ENCODE measurements at regions not wholly inside any gene's neighbourhood (a gene's known extent, or its start where the extent isn't known, plus 50 kb on each side); places are given as distances from the start of the nearest gene placed in this dataset.

GRCh38 chr4:32631831-32632230 lies 1911.7 kb downstream of the PCDH7 start:
- TF ChIP-seq EGR1 (IDR thresholded peaks at IDR 0.05) (no peak), TAF1 (IDR thresholded peaks at IDR 0.05; ENCODE audit: low read depth) (no peak), FOXM1 (IDR thresholded peaks at IDR 0.05; ENCODE audit: borderline replicate concordance, low read depth) (no peak), REST (IDR thresholded peaks at IDR 0.05; ENCODE audit: low read depth) (no peak), YY1 (IDR thresholded peaks at IDR 0.05; ENCODE audit: low read depth) (no peak), ZBTB7A (IDR thresholded peaks at IDR 0.05; ENCODE audit: low read depth) (no peak), USF1 (IDR thresholded peaks at IDR 0.05) (no peak), EP300 (IDR thresholded peaks at IDR 0.05; ENCODE audit: borderline replicate concordance) (no peak), CEBPB (IDR thresholded peaks at IDR 0.05) (no peak), CREB1 (IDR thresholded peaks at IDR 0.05; ENCODE audit: low read depth) (no peak), TEAD4 (IDR thresholded peaks at IDR 0.05) (no peak), TCF12 (IDR thresholded peaks at IDR 0.05; ENCODE audit: low read depth) (no peak), RAD21 (IDR thresholded peaks at IDR 0.05; ENCODE audit: low read depth) (no peak), MAX (IDR thresholded peaks at IDR 0.05) (no peak), NFIC (IDR thresholded peaks at IDR 0.05) (no peak)

GRCh38 chr4:32633421-32633820 lies 1913.3 kb downstream of the PCDH7 start:
- no peak for TF ChIP-seq RAD21 (IDR thresholded peaks at IDR 0.05; ENCODE audit: low read depth)
- TF ChIP-seq YY1 (IDR thresholded peaks at IDR 0.05; ENCODE audit: low read depth) = no peak
- no peak for TF ChIP-seq CEBPB (IDR thresholded peaks at IDR 0.05)
- no peak for TF ChIP-seq MAX (IDR thresholded peaks at IDR 0.05)
- TF ChIP-seq ZBTB7A (IDR thresholded peaks at IDR 0.05; ENCODE audit: low read depth) = no peak
- no peak for TF ChIP-seq CREB1 (IDR thresholded peaks at IDR 0.05; ENCODE audit: low read depth)

GRCh38 chr4:32645653-32646052 lies 1925.5 kb downstream of the PCDH7 start:
- TF ChIP-seq TCF12 (IDR thresholded peaks at IDR 0.05; ENCODE audit: low read depth) (no peak), FOXM1 (IDR thresholded peaks at IDR 0.05; ENCODE audit: borderline replicate concordance, low read depth) (no peak), MAX (IDR thresholded peaks at IDR 0.05) (no peak), TAF1 (IDR thresholded peaks at IDR 0.05; ENCODE audit: low read depth) (no peak), CREB1 (IDR thresholded peaks at IDR 0.05; ENCODE audit: low read depth) (no peak), NFIC (IDR thresholded peaks at IDR 0.05) (no peak), CEBPB (IDR thresholded peaks at IDR 0.05) (no peak), ZBTB7A (IDR thresholded peaks at IDR 0.05; ENCODE audit: low read depth) (no peak)

GRCh38 chr4:32658019-32658418 lies 1937.8 kb downstream of the PCDH7 start:
- no peak for TF ChIP-seq USF1 (IDR thresholded peaks at IDR 0.05)
- TF ChIP-seq NFIC (IDR thresholded peaks at IDR 0.05) = no peak
- TF ChIP-seq EGR1 (IDR thresholded peaks at IDR 0.05) = no peak
- TF ChIP-seq CREB1 (IDR thresholded peaks at IDR 0.05; ENCODE audit: low read depth) = no peak
- TF ChIP-seq FOXM1 (IDR thresholded peaks at IDR 0.05; ENCODE audit: borderline replicate concordance, low read depth) = no peak
- no peak for TF ChIP-seq MAX (IDR thresholded peaks at IDR 0.05)
- no peak for TF ChIP-seq REST (IDR thresholded peaks at IDR 0.05; ENCODE audit: low read depth)
- TF ChIP-seq YY1 (IDR thresholded peaks at IDR 0.05; ENCODE audit: low read depth) = no peak
- TF ChIP-seq RAD21 (IDR thresholded peaks at IDR 0.05; ENCODE audit: low read depth) = no peak
- no peak for TF ChIP-seq EP300 (IDR thresholded peaks at IDR 0.05; ENCODE audit: borderline replicate concordance)
- no peak for TF ChIP-seq TEAD4 (IDR thresholded peaks at IDR 0.05)
- TF ChIP-seq TCF12 (IDR thresholded peaks at IDR 0.05; ENCODE audit: low read depth) = no peak
- TF ChIP-seq TAF1 (IDR thresholded peaks at IDR 0.05; ENCODE audit: low read depth) = no peak
- no peak for TF ChIP-seq ZBTB7A (IDR thresholded peaks at IDR 0.05; ENCODE audit: low read depth)
- no peak for TF ChIP-seq CEBPB (IDR thresholded peaks at IDR 0.05)

GRCh38 chr4:32661229-32661628 lies 1941.1 kb downstream of the PCDH7 start:
- TF ChIP-seq FOXM1 (IDR thresholded peaks at IDR 0.05; ENCODE audit: borderline replicate concordance, low read depth) (no peak), TCF12 (IDR thresholded peaks at IDR 0.05; ENCODE audit: low read depth) (no peak)

- no peak for TF ChIP-seq CREB1 (IDR thresholded peaks at IDR 0.05; ENCODE audit: low read depth)
- TF ChIP-seq EP300 (IDR thresholded peaks at IDR 0.05; ENCODE audit: borderline replicate concordance) = no peak
- TF ChIP-seq YY1 (IDR thresholded peaks at IDR 0.05; ENCODE audit: low read depth) = no peak
- no peak for TF ChIP-seq USF1 (IDR thresholded peaks at IDR 0.05)
- no peak for TF ChIP-seq TCF12 (IDR thresholded peaks at IDR 0.05; ENCODE audit: low read depth)
- no peak for TF ChIP-seq EGR1 (IDR thresholded peaks at IDR 0.05)
- TF ChIP-seq RAD21 (IDR thresholded peaks at IDR 0.05; ENCODE audit: low read depth) = no peak
- no peak for TF ChIP-seq NFIC (IDR thresholded peaks at IDR 0.05)
- TF ChIP-seq FOXM1 (IDR thresholded peaks at IDR 0.05; ENCODE audit: borderline replicate concordance, low read depth) = no peak
- no peak for TF ChIP-seq CEBPB (IDR thresholded peaks at IDR 0.05)
- no peak for TF ChIP-seq ZBTB7A (IDR thresholded peaks at IDR 0.05; ENCODE audit: low read depth)
- TF ChIP-seq REST (IDR thresholded peaks at IDR 0.05; ENCODE audit: low read depth) = no peak
These were observed 1942.6 kb downstream of the PCDH7 start for GRCh38 chr4:32662803-32663202.
